ENCODE measurements at regions not wholly inside any gene's neighbourhood (a gene's known extent, or its start where the extent isn't known, plus 50 kb on each side); places are given as distances from the start of the nearest gene placed in this dataset.

DNA sequence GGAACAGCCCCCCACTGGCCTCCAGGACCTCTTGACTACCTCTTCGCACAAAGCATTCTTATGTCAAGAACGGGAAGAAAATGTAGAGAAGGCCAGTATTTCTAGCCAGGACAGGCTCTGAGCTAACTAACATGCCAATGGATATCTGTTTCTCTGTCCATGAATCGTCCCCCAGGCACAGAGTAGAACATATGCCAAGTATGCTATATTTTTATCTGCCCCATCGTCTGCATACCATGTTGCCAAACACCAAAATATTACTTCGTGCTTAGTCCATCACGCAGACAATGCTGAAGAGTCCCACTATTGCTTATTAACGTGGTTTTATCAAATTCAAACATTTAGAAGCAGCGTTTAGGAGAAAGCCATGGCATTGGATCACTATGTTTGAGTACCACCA lies 151.4 kb upstream of the CPSF6 start:
- no peaks in the 10 kb centered on the region for H3K36me3 ChIP-seq (ENCODE audit: control insufficient read depth, insufficient read depth, low read length)
- DNase-seq (ENCODE audit: low read depth): no peak
- no peaks in the 10 kb centered on the region for H3K27me3 ChIP-seq (ENCODE audit: control insufficient read depth, insufficient read depth, low read length)
- no peak overlapping the region for H3K4me3 ChIP-seq (ENCODE audit: low read depth, low read length)
- no peak for TF ChIP-seq CTCF (IDR thresholded peaks at IDR 0.05; ENCODE audit: insufficient read depth, low read length, poor library complexity, severe bottlenecking)

DNA sequence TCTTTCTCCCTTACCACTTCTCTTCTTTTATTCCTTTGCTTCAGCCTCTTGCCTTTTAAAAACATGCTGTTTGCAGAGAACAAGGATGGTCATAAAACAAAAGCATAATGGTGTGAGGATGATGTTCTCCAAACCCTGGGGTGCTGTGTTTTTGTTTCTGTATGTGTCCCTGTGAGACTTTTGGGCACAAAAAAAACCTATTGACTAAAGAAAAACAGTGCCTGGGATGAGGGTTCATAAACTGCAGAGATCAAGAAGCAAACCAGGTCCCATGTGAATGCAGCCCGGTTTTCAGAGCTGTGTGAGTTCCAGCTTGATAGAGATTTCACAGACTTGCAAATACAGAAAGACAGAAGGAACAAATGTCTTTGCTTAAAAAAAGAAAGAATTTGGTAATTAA lies 148.6 kb upstream of the CPSF6 start:
- no peak for TF ChIP-seq CTCF (IDR thresholded peaks at IDR 0.05; ENCODE audit: insufficient read depth, low read length, poor library complexity, severe bottlenecking)
- Histone ChIP-seq H3K27me3 (ENCODE audit: control insufficient read depth, insufficient read depth, low read length) (no peaks in the 10 kb centered on the region), H3K36me3 (ENCODE audit: control insufficient read depth, insufficient read depth, low read length) (no peaks in the 10 kb centered on the region), H3K4me3 (ENCODE audit: low read depth, low read length) (no peak overlapping the region)
- DNase-seq (ENCODE audit: low read depth): no peak

DNA sequence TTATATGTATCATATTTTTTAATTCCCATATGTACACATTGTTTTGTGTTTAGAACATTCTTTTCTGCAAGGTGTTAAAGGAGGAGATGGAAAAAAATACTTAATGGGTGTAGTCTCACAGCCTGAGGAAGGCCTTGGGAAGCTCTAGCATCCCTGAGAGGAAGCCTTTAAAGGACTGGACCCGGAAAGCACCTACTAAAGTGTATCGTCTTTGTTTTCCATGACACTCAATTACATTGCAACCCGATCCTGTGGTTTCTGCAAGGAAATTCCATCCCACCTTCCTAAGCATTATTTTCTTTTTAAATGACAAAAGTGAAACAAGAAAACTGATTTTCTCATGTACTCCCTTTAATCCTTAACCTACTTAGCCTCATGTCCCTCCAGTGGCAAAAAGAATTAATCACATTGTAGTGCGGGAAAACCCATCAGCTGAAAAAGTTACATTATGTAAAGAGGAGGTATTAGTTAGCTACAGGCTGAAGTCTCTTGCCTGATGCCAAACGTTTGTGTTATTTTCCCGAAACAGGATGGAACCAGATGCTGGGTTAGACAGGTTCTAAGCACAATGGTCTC lies 147.8 kb upstream of the CPSF6 start:
- no peaks in the 10 kb centered on the region for H3K36me3 ChIP-seq (ENCODE audit: control insufficient read depth, insufficient read depth, low read length)
- no peaks in the 10 kb centered on the region for H3K27me3 ChIP-seq (ENCODE audit: control insufficient read depth, insufficient read depth, low read length)
- DNase-seq (ENCODE audit: low read depth): no peak
- TF ChIP-seq CTCF (IDR thresholded peaks at IDR 0.05; ENCODE audit: insufficient read depth, low read length, poor library complexity, severe bottlenecking): no peak
- no peak overlapping the region for H3K4me3 ChIP-seq (ENCODE audit: low read depth, low read length)

GRCh38 chr12:69092137-69092536 lies 147.2 kb upstream of the CPSF6 start:
- no peak for TF ChIP-seq CTCF (IDR thresholded peaks at IDR 0.05; ENCODE audit: insufficient read depth, low read length, poor library complexity, severe bottlenecking)
- Histone ChIP-seq H3K36me3 (ENCODE audit: control insufficient read depth, insufficient read depth, low read length) (no peaks in the 10 kb centered on the region), H3K4me3 (ENCODE audit: low read depth, low read length) (no peak overlapping the region), H3K27me3 (ENCODE audit: control insufficient read depth, insufficient read depth, low read length) (no peaks in the 10 kb centered on the region)
- no peak for DNase-seq (ENCODE audit: low read depth)

DNA sequence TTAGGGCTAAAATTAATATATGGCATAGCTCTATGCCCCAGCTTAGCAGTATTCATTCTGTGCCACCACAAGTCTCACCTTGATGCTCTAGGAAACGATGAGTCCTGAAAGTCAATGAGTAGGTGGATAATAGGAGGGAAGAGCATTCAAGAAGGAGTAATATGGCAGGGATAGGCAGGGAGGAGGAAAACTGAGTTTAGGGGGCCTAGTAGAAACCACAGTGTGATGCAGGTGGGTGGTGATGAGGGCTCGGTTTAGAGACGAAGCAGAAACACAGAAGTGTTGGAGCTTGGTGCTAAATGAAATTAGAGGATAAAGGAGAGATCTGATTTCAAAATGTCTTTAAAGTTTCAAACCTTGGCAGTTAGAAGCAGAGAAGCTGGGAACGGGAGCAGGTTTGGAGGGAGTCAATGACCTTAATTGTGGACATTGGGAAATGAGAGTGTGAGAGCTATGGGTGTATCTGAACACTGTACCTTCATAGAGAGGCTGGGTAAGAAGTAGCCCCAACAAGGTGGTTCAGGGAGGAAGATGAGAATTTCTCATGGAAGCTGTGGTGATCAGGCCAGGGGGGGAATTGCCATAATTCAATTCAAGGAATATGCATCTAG lies 144.7 kb upstream of the CPSF6 start:
- no peak for DNase-seq (ENCODE audit: low read depth)
- Histone ChIP-seq H3K4me3 (ENCODE audit: low read depth, low read length) (no peak overlapping the region), H3K27me3 (ENCODE audit: control insufficient read depth, insufficient read depth, low read length) (no peaks in the 10 kb centered on the region), H3K36me3 (ENCODE audit: control insufficient read depth, insufficient read depth, low read length) (no peaks in the 10 kb centered on the region)
- TF ChIP-seq CTCF (IDR thresholded peaks at IDR 0.05; ENCODE audit: insufficient read depth, low read length, poor library complexity, severe bottlenecking): no peak
